Vagina (tissue), 2 donors: ENCODE measurements at regions not wholly inside any gene's neighbourhood (a gene's known extent, or its start where the extent isn't known, plus 50 kb on each side); places are given as distances from the start of the nearest gene placed in this dataset.

Experiments
- DNase-seq, 2 donors: peaks; one replicate each; pipeline ENCODE4 v3.0.0-alpha.2; 2017; ENCODE audit errors: extremely low spot score in 2 of 2
- H3K27ac ChIP-seq: fragments of 200-600 bp; sonication (generic); one replicate; pipeline ENCODE4 v1.5.1; 2019
- H3K27me3 ChIP-seq: fragments of 200-600 bp; sonication (generic); one replicate; pipeline ENCODE4 v1.5.1; 2019
- H3K36me3 ChIP-seq, 2 donors: fragments of 200-600 bp; sonication (generic); one replicate each; pipeline ENCODE4 v1.5.1; 2017 to 2019
- H3K4me1 ChIP-seq: fragments of 200-600 bp; sonication (generic); one replicate; pipeline ENCODE4 v1.5.1; 2019
- H3K4me3 ChIP-seq, 2 donors: fragments of 200-600 bp; sonication (generic); 1 replicate in 1 of 2; 2 replicates in 1 of 2; pipeline ENCODE4 v1.5.1; 2016 to 2019
- H3K9me3 ChIP-seq: fragments of 200-600 bp; sonication (generic); one replicate; pipeline ENCODE4 v1.5.1; 2019
- CTCF ChIP-seq, 3 experiments: fragments of 450-650 bp in 2 of 3; fragments of 200-600 bp in 1 of 3; sonication (generic) in 1 of 3; IDR thresholded peaks; one replicate each; pipeline ENCODE4 v1.5.1; 2017 to 2019; ENCODE audit warnings: antibody characterized with exemption in 3 of 3, mild to moderate bottlenecking in 2 of 3, moderate library complexity in 2 of 3
- POLR2A ChIP-seq, 2 donors: fragments of 450-650 bp; IDR thresholded peaks; one replicate each; pipeline ENCODE4 v1.6.1; 2017; ENCODE audit warnings: antibody characterized with exemption in 2 of 2, mild to moderate bottlenecking in 2 of 2, moderate library complexity in 2 of 2
- POLR2AphosphoS5 ChIP-seq, 2 donors: sonication (generic); formaldehyde crosslinking; IDR thresholded peaks; one replicate each; pipeline ENCODE4 v1.9.0; 2017; ENCODE audit warnings: antibody characterized with exemption in 2 of 2, mild to moderate bottlenecking in 2 of 2, low read depth in 1 of 2; ENCODE audit not compliant: insufficient read depth in 1 of 2
- intact Hi-C: fragments of 100-400 bp; cut with DNase I; formaldehyde crosslinking; loops from one replicate; pipeline ENCODE4 v1.15.1; 2023

GRCh38 chrX:129099207-129099606, 424.1 kb downstream of the SMARCA1 start:
- H3K27me3 ChIP-seq, result no peaks in the 10 kb centered on the region
- H3K4me1 ChIP-seq, result no peaks in the 10 kb centered on the region
- TF ChIP-seq POLR2A (IDR thresholded peaks at IDR 0.05) (no peak), POLR2AphosphoS5 (IDR thresholded peaks at IDR 0.05; ENCODE audit: insufficient read depth in 1 of 2, low read depth in 1 of 2) (no peak), CTCF (IDR thresholded peaks at IDR 0.05) (no peak)
- H3K27ac ChIP-seq, result no peak overlapping the region
- H3K4me3 ChIP-seq, result no peak overlapping the region
- intact Hi-C loops, result no loop called here
- no peaks in the 10 kb centered on the region for H3K9me3 ChIP-seq
- no peak for DNase-seq
- no peaks in the 10 kb centered on the region for H3K36me3 ChIP-seq

- no peak overlapping the region for H3K4me3 ChIP-seq
- H3K27ac ChIP-seq, result no peak overlapping the region
- no peak for DNase-seq
- H3K9me3 ChIP-seq, result no peaks in the 10 kb centered on the region
- H3K4me1 ChIP-seq, result no peaks in the 10 kb centered on the region
- H3K36me3 ChIP-seq, result no peaks in the 10 kb centered on the region
- TF ChIP-seq POLR2AphosphoS5 (IDR thresholded peaks at IDR 0.05; ENCODE audit: insufficient read depth in 1 of 2, low read depth in 1 of 2), result no peak
- no peak for TF ChIP-seq POLR2A (IDR thresholded peaks at IDR 0.05)
- TF ChIP-seq CTCF (IDR thresholded peaks at IDR 0.05), result no peak
- H3K27me3 ChIP-seq, result no peaks in the 10 kb centered on the region
- intact Hi-C loops, result no loop called here
Observed at GRCh38 chrX:129097668-129098067, 425.6 kb downstream of the SMARCA1 start.

- intact Hi-C loops, result no loop called here
- Histone ChIP-seq H3K4me3 (no peak overlapping the region), H3K4me1 (no peaks in the 10 kb centered on the region), H3K9me3 (no peaks in the 10 kb centered on the region), H3K36me3 (no peaks in the 10 kb centered on the region), H3K27ac (no peak overlapping the region), H3K27me3 (no peaks in the 10 kb centered on the region)
- DNase-seq, result no peak
- no peak for TF ChIP-seq POLR2A (IDR thresholded peaks at IDR 0.05)
- no peak for TF ChIP-seq POLR2AphosphoS5 (IDR thresholded peaks at IDR 0.05; ENCODE audit: insufficient read depth in 1 of 2, low read depth in 1 of 2)
- TF ChIP-seq CTCF (IDR thresholded peaks at IDR 0.05), result no peak
Observed at GRCh38 chrX:129093706-129094105, 429.6 kb downstream of the SMARCA1 start.

GRCh38 chrX:129092757-129093156, 430.5 kb downstream of the SMARCA1 start:
- no peak overlapping the region for H3K4me3 ChIP-seq
- intact Hi-C loops, result no loop called here
- no peaks in the 10 kb centered on the region for H3K9me3 ChIP-seq
- no peaks in the 10 kb centered on the region for H3K27me3 ChIP-seq
- no peaks in the 10 kb centered on the region for H3K36me3 ChIP-seq
- H3K4me1 ChIP-seq, result no peaks in the 10 kb centered on the region
- no peak overlapping the region for H3K27ac ChIP-seq
- no peak for TF ChIP-seq CTCF (IDR thresholded peaks at IDR 0.05)
- no peak for TF ChIP-seq POLR2AphosphoS5 (IDR thresholded peaks at IDR 0.05; ENCODE audit: insufficient read depth in 1 of 2, low read depth in 1 of 2)
- no peak for TF ChIP-seq POLR2A (IDR thresholded peaks at IDR 0.05)
- no peak for DNase-seq

GRCh38 chrX:129092242-129092641, 431.0 kb downstream of the SMARCA1 start:
- Histone ChIP-seq H3K4me1 (no peaks in the 10 kb centered on the region), H3K36me3 (no peaks in the 10 kb centered on the region), H3K27ac (no peak overlapping the region), H3K4me3 (no peak overlapping the region), H3K27me3 (no peaks in the 10 kb centered on the region), H3K9me3 (no peaks in the 10 kb centered on the region)
- no peak for DNase-seq
- TF ChIP-seq POLR2A (IDR thresholded peaks at IDR 0.05), result no peak
- no peak for TF ChIP-seq POLR2AphosphoS5 (IDR thresholded peaks at IDR 0.05; ENCODE audit: insufficient read depth in 1 of 2, low read depth in 1 of 2)
- TF ChIP-seq CTCF (IDR thresholded peaks at IDR 0.05), result no peak
- intact Hi-C loops, result no loop called here
